HG02870 (cell line): ENCODE measurements at regions not wholly inside any gene's neighbourhood (a gene's known extent, or its start where the extent isn't known, plus 50 kb on each side); places are given as distances from the start of the nearest gene placed in this dataset.

Source experiments
- ATAC-seq: cut with Tn5 transposase; IDR thresholded peaks from one replicate; pipeline ENCODE4 v1.9.1; 2021; ENCODE audit warnings: mild to moderate bottlenecking, moderate library complexity; ENCODE audit not compliant: unreplicated experiment

- ATAC-seq = no peak
Measured at GRCh38 chr12:90899456-90900182, 55.4 kb downstream of the CCER1 start.

GRCh38 chr12:90897986-90898385 lies 57.0 kb downstream of the CCER1 start:
- ATAC-seq = no peak

- ATAC-seq = no peak
Measured at GRCh38 chr12:90897316-90897715, 57.7 kb downstream of the CCER1 start.

- no peak for ATAC-seq
Measured at GRCh38 chr12:90896821-90897220, 58.2 kb downstream of the CCER1 start.

- no peak for ATAC-seq
Measured at GRCh38 chr12:90896164-90896563, 58.8 kb downstream of the CCER1 start.

- no peak for ATAC-seq
Measured at GRCh38 chr12:90888316-90888715, 66.7 kb downstream of the CCER1 start.

- ATAC-seq = no peak
Measured at GRCh38 chr12:90883456-90883855, 71.5 kb downstream of the CCER1 start.

- ATAC-seq = no peak
Measured at GRCh38 chr12:90871726-90872096, 83.3 kb downstream of the CCER1 start.

GRCh38 chr12:90870971-90871725 lies 83.8 kb downstream of the CCER1 start:
- ATAC-seq = no peak

GRCh38 chr12:90868626-90869025 lies 86.3 kb downstream of the CCER1 start:
- no peak for ATAC-seq

- no peak for ATAC-seq
Measured at GRCh38 chr12:90859591-90859990, 95.4 kb downstream of the CCER1 start.

GRCh38 chr12:90858252-90858651 lies 96.7 kb downstream of the CCER1 start:
- no peak for ATAC-seq

- no peak for ATAC-seq
Measured at GRCh38 chr12:90855534-90855933, 99.4 kb downstream of the CCER1 start.

GRCh38 chr12:90854136-90854689 lies 100.8 kb downstream of the CCER1 start:
- peak; percentile 85 for ATAC-seq

- no peak for ATAC-seq
Measured at GRCh38 chr12:90851800-90852718, 102.9 kb downstream of the CCER1 start.

GRCh38 chr12:90842477-90842876 lies 112.5 kb downstream of the CCER1 start:
- no peak for ATAC-seq

- ATAC-seq = no peak
Measured at GRCh38 chr12:90841336-90841735, 113.6 kb downstream of the CCER1 start.

- no peak for ATAC-seq
Measured at GRCh38 chr12:90839346-90839745, 115.6 kb downstream of the CCER1 start.

GRCh38 chr12:90836689-90837088 lies 118.3 kb downstream of the CCER1 start:
- ATAC-seq = no peak

GRCh38 chr12:90833228-90833627 lies 121.7 kb downstream of the CCER1 start:
- ATAC-seq = no peak

- ATAC-seq = no peak
Measured at GRCh38 chr12:90832427-90832826, 122.5 kb downstream of the CCER1 start.
